Heart left ventricle (tissue), 16 donors: ENCODE measurements at regions not wholly inside any gene's neighbourhood (a gene's known extent, or its start where the extent isn't known, plus 50 kb on each side); places are given as distances from the start of the nearest gene placed in this dataset.

ENCODE experiments used
- ATAC-seq, 4 donors: fragments of 200-7000 bp; cut with Tn5 transposase; one replicate each; pipeline ENCODE4 v1.9.1; 2020 to 2022; ENCODE audit warnings: moderate library complexity in 4 of 4, mild to moderate bottlenecking in 3 of 4, moderate number of reproducible peaks in 1 of 4
- DNase-seq, 5 donors: peaks; one replicate each; pipeline ENCODE4 v3.0.0-alpha.2; 2020
- H3K27ac ChIP-seq, 12 donors: fragments of 200-600 bp; sonication (generic) in 4 of 12; one replicate each; pipeline versions ENCODE4 v1.5.0 to v1.8.0; 2016 to 2022; ENCODE audit warnings: mild to moderate bottlenecking in 2 of 12
- H3K27me3 ChIP-seq, 9 donors: fragments of 200-600 bp; sonication (generic) in 2 of 9; one replicate each; pipeline versions ENCODE4 v1.5.1 to v1.8.0; 2016 to 2022; ENCODE audit warnings: mild to moderate bottlenecking in 3 of 9
- H3K36me3 ChIP-seq, 9 donors: fragments of 200-600 bp; sonication (generic) in 2 of 9; one replicate each; pipeline versions ENCODE4 v1.5.0 to v1.8.0; 2018 to 2022; ENCODE audit warnings: mild to moderate bottlenecking in 2 of 9
- H3K4me1 ChIP-seq, 12 donors: fragments of 200-600 bp; sonication (generic) in 4 of 12; one replicate each; pipeline versions ENCODE4 v1.5.0 to v1.8.0; 2016 to 2022; ENCODE audit warnings: mild to moderate bottlenecking in 3 of 12
- H3K4me3 ChIP-seq, 12 donors: fragments of 200-600 bp; sonication (generic) in 4 of 12; one replicate each; pipeline versions ENCODE4 v1.5.0 to v1.8.0; 2017 to 2022; ENCODE audit warnings: mild to moderate bottlenecking in 9 of 12, moderate library complexity in 4 of 12
- H3K9me3 ChIP-seq, 12 donors: fragments of 200-600 bp; sonication (generic) in 4 of 12; one replicate each; pipeline versions ENCODE4 v1.5.0 to v1.8.0; 2016 to 2022; ENCODE audit warnings: mild to moderate bottlenecking in 1 of 12
- CTCF ChIP-seq, 12 donors: fragments of 200-600 bp; sonication (generic) in 4 of 12; IDR thresholded peaks; one replicate each; pipeline versions ENCODE4 v1.5.0 to v1.8.0; 2018 to 2022; ENCODE audit warnings: antibody characterized with exemption in 12 of 12, mild to moderate bottlenecking in 5 of 12
- POLR2A ChIP-seq, 2 donors: fragments of 450-650 bp; IDR thresholded peaks; one replicate each; pipeline ENCODE4 v1.6.1; 2017; ENCODE audit warnings: antibody characterized with exemption in 2 of 2, mild to moderate bottlenecking in 2 of 2, moderate library complexity in 2 of 2
- WGBS, 4 donors: extraction: QIAGEN DNeasy Blood & Tissue Kit in 2 of 4; methylation state at CpG; one replicate each; pipeline versions ENCODE4 v1.1.5 to v1.1.7; 2013 to 2018; 5-methylcytosine and 5-hydroxymethylcytosine counted together
- intact Hi-C, 10 donors: fragments of 100-400 bp; cut with DNase I; formaldehyde crosslinking; loops; one replicate each; pipeline versions ENCODE4 v1.11.1 to v1.14.2; 2022
- donor health status: ischemic (EF 13 %, LVEDD 7.1; RV severe dilation, severe dysfunction).
- donor health status: healthy with polysubstance abuse.
- donor health status: DM: no; HTN: yes; CAD: no.
- donor health status: DM: no; HTN: no; CAD: no.
- donor health status: ischemic (EF 25% LVEDD 6.9; RV normal size, moderate dysfunction).
- donor health status: ischemic (EF 25% LVEDD 5.7; RV mildly dilated, moderate dysfunction).
- donor health status: healthy.
- donor health status: DM: yes; HTN: yes; CAD: no.
- donor health status: ischemic (EF 35%, LVEDD 5.7; RV mildly dilated, moderate dysfunction).
- donor health status: nonischemic (EF 11% LVEDD 7.7; RV severe dilation, severe dysfunction).
- donor health status: DM: yes; HTN: yes; CAD: no.
- donor health status: PGD.
- donor health status: ischemic (EF 29% LVEDD 5.4; RV normal size, mild dysfunction).
- donor health status: nonischemic (EF 23%, LVEDD 6.1; RV moderate dilation, normal function).

- 53 to 74% (median 65%) methylated on average over 1 of the region's 1 CpG for WGBS, 4 donors
- no peak for TF ChIP-seq POLR2A (IDR thresholded peaks at IDR 0.05)
- TF ChIP-seq CTCF (IDR thresholded peaks at IDR 0.05), result no peak
Measured at GRCh38 chr6:55955684-55956083, 80.3 kb upstream of the BMP5 start.

GRCh38 chr6:55954436-55954835 lies 79.0 kb upstream of the BMP5 start:
- Histone ChIP-seq H3K4me1 (peaks cover 0 to 6% (median 0%) of the 10 kb centered on the region in 12 donors), H3K9me3 (peaks cover 0 to 8% (median 0%) of the 10 kb centered on the region in 12 donors), H3K4me3 (no peak overlapping the region), H3K27me3 (no peaks in the 10 kb centered on the region), H3K27ac (no peak overlapping the region), H3K36me3 (no peaks in the 10 kb centered on the region)
- ATAC-seq (no peak), DNase-seq (no peak)
- TF ChIP-seq POLR2A (IDR thresholded peaks at IDR 0.05) (no peak), CTCF (IDR thresholded peaks at IDR 0.05) (no peak)
- intact Hi-C loops, result loop anchor here in 9 of 10 donors (2.0 to 10.0 kb wide), 7 partner anchors 80 to 680 kb away; partner anchors contain the start of gene BMP5 (in 1 of the 9)

More at GRCh38 chr6:55955684-55956083, 80.3 kb upstream of the BMP5 start:
- Histone ChIP-seq H3K4me1 (peaks cover 0 to 6% (median 0%) of the 10 kb centered on the region in 12 donors), H3K27me3 (no peaks in the 10 kb centered on the region), H3K36me3 (no peaks in the 10 kb centered on the region), H3K4me3 (no peak overlapping the region), H3K27ac (no peak overlapping the region), H3K9me3 (no peaks in the 10 kb centered on the region)
- no peak for DNase-seq
- intact Hi-C loops, result loop anchor here in 6 of 10 donors (2.0 to 10.0 kb wide), 5 partner anchors 81 to 681 kb away; partner anchors contain the start of gene BMP5 (in 1 of the 6)
- ATAC-seq, result no peak

- TF ChIP-seq CTCF (IDR thresholded peaks at IDR 0.05) (peak in 11 of 12 donors; percentile 11 to 58 (median 45)), POLR2A (IDR thresholded peaks at IDR 0.05) (no peak)
Measured at GRCh38 chr6:55953335-55953734, 77.9 kb upstream of the BMP5 start.

GRCh38 chr6:55950071-55950814 lies 74.9 kb upstream of the BMP5 start:
- peaks cover 0 to 3% (median 0%) of the 10 kb centered on the region in 12 donors for H3K4me1 ChIP-seq
- no peak for TF ChIP-seq POLR2A (IDR thresholded peaks at IDR 0.05)
- no peak for TF ChIP-seq CTCF (IDR thresholded peaks at IDR 0.05)
- 91 to 95% (median 94%) methylated on average over 21 to 26 of the region's 26 CpGs for WGBS, 4 donors
- intact Hi-C loops, result loop anchor here in 9 of 10 donors (5.0 to 10.0 kb wide), 6 partner anchors 75 to 675 kb away; partner anchors contain the start of gene BMP5 (in 1 of the 9)
- H3K27me3 ChIP-seq, result no peaks in the 10 kb centered on the region
- no peak overlapping the region for H3K27ac ChIP-seq
- DNase-seq (peak in 1 of 5 donors; percentile 45), ATAC-seq (peak in 1 of 4 donors; percentile 33)
- H3K36me3 ChIP-seq, result no peaks in the 10 kb centered on the region
- H3K9me3 ChIP-seq, result peaks cover 0 to 8% (median 0%) of the 10 kb centered on the region in 12 donors
- H3K4me3 ChIP-seq, result no peak overlapping the region

More at GRCh38 chr6:55953335-55953734, 77.9 kb upstream of the BMP5 start:
- DNase-seq (no peak), ATAC-seq (peak in 3 of 4 donors; percentile 33 to 67 (median 45))
- Histone ChIP-seq H3K36me3 (no peaks in the 10 kb centered on the region), H3K27me3 (no peaks in the 10 kb centered on the region), H3K4me1 (peaks cover 0 to 6% (median 0%) of the 10 kb centered on the region in 12 donors), H3K9me3 (peaks cover 0 to 8% (median 0%) of the 10 kb centered on the region in 12 donors), H3K27ac (no peak overlapping the region), H3K4me3 (peak overlapping the region in 9 of 12 donors; percentile 14 to 50 (median 26))
- 18 to 26% (median 24%) methylated on average over 7 of the region's 7 CpGs for WGBS, 4 donors
- intact Hi-C loops, result loop anchor here (2.0 to 10.0 kb wide), 8 partner anchors 79 to 679 kb away; partner anchors contain the start of gene BMP5 (in 1 of the 10)
